Stimulated activated CD8-positive, alpha-beta memory T cell treated with anti-CD3 and anti-CD28 coated beads, Interleukin-4, amount 100 ng/mL, for 24 hours (primary cell): ENCODE measurements at regions not wholly inside any gene's neighbourhood (a gene's known extent, or its start where the extent isn't known, plus 50 kb on each side); places are given as distances from the start of the nearest gene placed in this dataset.
"Not testable (repeated sequence)": the region's sequence is repeated elsewhere in the genome, so short reads cannot be mapped to it uniquely, and the experiment has no call there.

Experiments
- DNase-seq: peaks from one replicate; pipeline ENCODE4 v3.0.0-alpha.2; 2020; ENCODE audit warnings: low read depth

GRCh38 chr5:99441235-99441634 is 512.4 kb upstream of the CHD1 start:
- DNase-seq = no peak

- no peak for DNase-seq
Measured at GRCh38 chr5:99438619-99439018, 509.8 kb upstream of the CHD1 start.

GRCh38 chr5:99437986-99438385 is 509.2 kb upstream of the CHD1 start:
- DNase-seq = no peak

GRCh38 chr5:99423396-99423795 is 494.6 kb upstream of the CHD1 start:
- DNase-seq = not testable (repeated sequence)

GRCh38 chr5:99418640-99419039 is 489.8 kb upstream of the CHD1 start:
- DNase-seq = not testable (repeated sequence)

GRCh38 chr5:99410386-99410785 is 481.6 kb upstream of the CHD1 start:
- not testable (repeated sequence) for DNase-seq

- DNase-seq = not testable (repeated sequence)
Measured at GRCh38 chr5:99404764-99405302, 476.0 kb upstream of the CHD1 start.

- not testable (repeated sequence) for DNase-seq
Measured at GRCh38 chr5:99400571-99400970, 471.8 kb upstream of the CHD1 start.

- no peak for DNase-seq
Measured at GRCh38 chr5:99398976-99399375, 470.2 kb upstream of the CHD1 start.

GRCh38 chr5:99386406-99387077 is 457.7 kb upstream of the CHD1 start:
- no peak for DNase-seq

GRCh38 chr5:99379187-99379586 is 450.4 kb upstream of the CHD1 start:
- DNase-seq = no peak

GRCh38 chr5:99378443-99378842 is 449.6 kb upstream of the CHD1 start:
- DNase-seq = no peak

- no peak for DNase-seq
Measured at GRCh38 chr5:99369797-99370593, 441.2 kb upstream of the CHD1 start.

- DNase-seq = no peak
Measured at GRCh38 chr5:99368726-99369125, 439.9 kb upstream of the CHD1 start.

GRCh38 chr5:99355881-99356280 is 427.1 kb upstream of the CHD1 start:
- DNase-seq = no peak

GRCh38 chr5:99349787-99350186 is 421.0 kb upstream of the CHD1 start:
- DNase-seq = no peak

- no peak for DNase-seq
Measured at GRCh38 chr5:99348597-99348996, 419.8 kb upstream of the CHD1 start.

- DNase-seq = not testable (repeated sequence)
Measured at GRCh38 chr5:99339758-99340157, 411.0 kb upstream of the CHD1 start.

- no peak for DNase-seq
Measured at GRCh38 chr5:99334936-99335335, 406.1 kb upstream of the CHD1 start.

GRCh38 chr5:99331061-99331460 is 402.3 kb upstream of the CHD1 start:
- no peak for DNase-seq

- DNase-seq = no peak
Measured at GRCh38 chr5:99320436-99320835, 391.6 kb upstream of the CHD1 start.

- no peak for DNase-seq
Measured at GRCh38 chr5:99317136-99317535, 388.3 kb upstream of the CHD1 start.

GRCh38 chr5:99316484-99316883 is 387.7 kb upstream of the CHD1 start:
- no peak for DNase-seq
